ENCODE measurements at regions not wholly inside any gene's neighbourhood (a gene's known extent, or its start where the extent isn't known, plus 50 kb on each side); places are given as distances from the start of the nearest gene placed in this dataset.
"Not testable (repeated sequence)": the region's sequence is repeated elsewhere in the genome, so short reads cannot be mapped to it uniquely, and the experiment has no call there.

DNA sequence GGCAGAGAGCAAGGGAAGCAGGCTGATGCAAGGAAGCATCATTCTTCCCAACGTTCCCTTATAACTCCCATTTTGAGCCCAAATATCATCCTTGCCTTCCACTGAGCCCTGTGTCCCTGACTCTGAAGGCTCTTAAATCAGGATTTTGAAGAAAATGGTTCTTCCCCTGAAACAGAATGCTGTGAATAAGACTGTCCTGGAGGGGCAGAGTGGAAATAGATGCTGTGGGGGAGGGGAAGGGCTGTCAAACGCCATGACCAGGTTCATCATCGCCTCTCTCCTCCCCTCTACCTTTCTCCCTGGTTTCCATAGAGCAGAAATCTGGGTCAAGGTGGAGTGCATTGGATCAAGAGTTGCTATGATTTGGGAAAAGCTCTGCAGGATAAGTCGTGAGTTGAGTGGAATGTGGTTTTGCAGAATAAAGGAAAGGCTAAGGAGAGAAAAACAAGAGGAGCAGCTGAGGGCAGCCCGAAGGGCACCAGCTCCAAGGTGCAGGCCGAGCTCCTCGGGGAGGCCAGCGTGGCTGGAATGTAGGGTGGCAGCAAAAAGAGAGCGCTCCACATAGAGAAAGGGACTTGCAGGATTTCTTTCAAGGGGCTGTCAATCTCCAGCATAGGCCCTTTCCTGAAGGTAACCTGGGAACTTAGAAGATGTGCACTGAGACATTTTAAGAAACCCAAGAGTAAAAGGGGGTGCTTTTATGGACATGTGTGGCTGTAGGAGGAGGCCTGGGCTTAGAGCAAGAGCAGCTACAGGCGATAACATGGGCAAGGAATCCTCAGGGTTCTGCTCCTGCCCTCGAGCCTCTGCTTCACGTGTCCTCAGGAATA is 120.8 kb upstream of the CDYL start:
- no peak for DNase-seq

DNA sequence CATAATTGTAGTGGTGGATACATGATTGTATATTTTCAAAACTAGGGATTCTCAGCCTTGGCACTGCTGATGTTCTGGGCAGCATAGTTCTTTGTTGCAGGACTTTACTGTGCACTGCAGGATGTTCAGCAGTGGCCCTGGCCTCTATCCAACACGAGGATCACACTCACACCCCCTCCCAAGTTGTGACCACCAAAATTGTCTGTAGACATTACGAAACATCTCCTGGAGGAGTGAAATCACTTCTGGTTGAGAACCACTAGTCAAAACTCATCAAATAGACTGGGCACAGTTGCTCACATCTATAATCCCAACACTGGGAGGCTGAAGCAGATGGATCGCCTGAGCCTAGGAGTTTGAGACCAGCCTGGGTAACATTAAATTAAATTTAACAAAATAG is 123.1 kb upstream of the CDYL start:
- no peak for DNase-seq

DNA sequence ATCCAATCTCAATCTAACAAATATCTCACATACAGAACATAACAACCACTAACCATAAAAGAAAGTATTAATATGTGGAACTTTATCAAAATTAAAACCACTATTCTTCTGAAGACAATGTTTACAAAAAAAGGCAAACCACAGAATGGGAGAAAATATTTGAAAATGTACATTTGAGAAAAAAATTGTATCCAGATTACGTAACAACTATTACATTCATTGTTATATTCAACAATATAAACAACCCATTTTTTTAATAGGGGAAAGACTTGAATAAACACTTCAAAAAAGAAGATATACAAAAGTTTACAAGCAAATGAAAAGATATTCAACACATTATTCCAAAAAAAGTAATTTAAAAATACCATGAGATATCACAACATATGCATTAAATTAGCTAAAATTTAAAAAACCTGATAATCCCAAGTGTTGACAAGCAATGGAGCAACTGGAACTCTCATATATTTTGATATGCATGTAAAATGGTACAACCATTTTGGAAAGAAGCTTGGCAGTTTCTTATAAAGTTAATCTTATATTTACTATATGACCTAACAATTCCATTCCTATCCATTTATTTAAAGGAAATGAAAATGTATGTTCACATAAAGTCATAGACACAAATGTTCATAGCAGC is 124.3 kb upstream of the CDYL start:
- no peak for DNase-seq

DNA sequence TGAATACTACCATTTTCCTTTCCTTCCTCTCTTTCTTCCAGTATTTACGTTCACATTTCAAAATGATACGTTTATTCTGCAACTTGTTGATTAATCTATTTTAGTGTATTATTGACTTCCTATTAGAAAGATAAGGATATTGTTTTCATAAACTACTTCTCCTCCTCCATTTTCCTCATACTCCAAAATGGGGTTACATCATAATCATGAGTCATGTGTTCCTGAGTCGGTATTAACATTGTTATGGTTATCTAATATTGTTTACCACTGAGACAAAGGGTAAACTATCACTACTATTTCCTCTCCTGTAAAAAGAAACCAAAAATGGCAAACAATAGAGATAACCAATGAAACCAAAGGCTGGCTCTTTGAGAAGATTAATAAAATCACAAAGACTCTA is 126.5 kb upstream of the CDYL start:
- DNase-seq: no peak

DNA sequence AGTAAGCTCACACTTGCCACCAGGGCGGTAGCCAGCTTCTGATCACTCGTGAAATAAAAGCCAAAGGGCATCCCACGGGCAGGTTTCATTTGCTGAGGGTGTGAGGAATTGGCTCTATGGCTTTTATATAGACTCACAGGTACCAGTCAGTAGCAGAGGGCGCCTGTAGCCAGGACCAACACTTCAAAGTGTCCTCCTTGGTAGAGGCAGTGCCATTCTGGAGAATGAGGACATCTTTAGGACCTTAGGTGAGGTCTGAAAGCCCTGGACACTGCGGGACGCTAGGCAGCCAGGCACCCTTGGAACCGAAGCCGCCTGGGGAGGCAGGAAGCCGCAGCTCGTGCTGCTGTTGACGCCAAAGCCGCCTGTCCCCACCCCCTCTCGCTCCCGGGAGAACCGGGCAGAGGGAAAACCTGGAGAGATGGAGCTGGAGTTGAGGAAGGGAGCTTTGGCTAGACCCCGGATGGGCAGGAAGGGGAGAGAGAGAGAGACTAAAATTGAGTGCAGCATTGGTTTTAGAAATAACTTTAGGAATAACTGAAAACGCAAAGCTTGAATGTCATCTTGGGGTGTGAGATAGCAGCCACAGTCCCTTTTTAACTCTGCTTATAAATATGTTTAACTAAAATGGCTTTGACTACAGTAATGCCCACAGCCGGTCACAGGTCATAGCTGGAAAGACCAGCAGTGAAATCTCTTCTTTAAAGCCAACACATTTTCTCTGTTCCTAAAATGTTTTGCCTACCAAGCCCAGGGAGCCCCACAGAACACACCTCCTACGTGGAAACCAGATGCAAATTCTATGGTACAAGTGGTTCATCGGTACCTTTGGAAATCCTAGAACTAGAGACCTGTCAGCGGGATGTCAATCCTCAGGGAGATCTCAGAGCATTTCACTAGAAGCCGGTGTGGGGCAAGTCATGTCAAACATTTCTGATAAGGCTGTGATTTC is 128.5 kb upstream of the CDYL start:
- peak; percentile 71 for DNase-seq

DNA sequence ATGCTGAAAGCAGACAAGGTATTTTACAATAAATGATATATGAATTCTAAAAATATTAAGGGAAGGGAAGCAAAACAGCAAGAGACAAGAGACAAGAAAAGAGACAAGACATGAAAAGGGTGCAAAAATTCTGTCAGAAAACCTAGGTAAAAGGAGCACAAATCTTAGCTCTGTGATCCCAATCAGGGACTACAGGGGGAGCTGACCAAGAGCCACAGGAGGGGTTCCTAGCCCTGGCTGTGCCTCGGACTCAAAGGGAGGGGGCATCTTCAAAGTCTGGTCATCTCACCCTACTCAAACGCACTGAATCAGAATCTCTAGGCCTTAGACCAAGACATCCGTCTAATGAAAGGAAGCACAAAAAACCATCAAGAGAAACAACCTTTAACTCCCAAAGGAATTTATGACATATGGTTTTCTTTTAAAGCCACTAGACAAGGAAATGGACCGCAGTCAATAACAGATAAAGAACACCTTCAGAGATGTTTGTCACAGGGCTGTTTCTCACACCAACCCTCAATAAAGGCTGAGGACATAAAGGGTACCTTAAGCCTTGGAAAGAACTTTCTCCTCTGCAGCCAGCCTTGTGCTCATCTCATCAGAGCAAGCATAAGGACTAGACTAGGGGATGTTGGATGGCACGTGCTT is 130.4 kb upstream of the CDYL start:
- no peak for DNase-seq

DNA sequence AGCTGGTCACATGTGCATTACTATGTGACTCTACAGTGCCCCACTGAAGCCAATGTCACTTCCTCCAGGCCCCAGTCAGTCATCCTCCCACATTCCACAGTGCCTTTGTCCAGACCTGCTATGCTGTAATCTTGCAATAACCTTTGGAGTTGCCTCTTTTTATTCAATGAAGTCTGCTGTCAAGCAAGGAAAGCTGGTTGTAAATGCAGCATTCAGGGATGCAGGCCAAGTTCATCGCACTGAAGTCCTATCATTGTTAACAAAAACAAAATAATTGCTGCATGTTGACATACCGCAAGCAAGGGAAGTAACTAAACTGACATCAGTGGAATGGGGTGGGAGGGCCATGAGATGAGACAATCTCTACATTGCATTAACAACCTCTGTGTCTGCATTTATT is 131.2 kb upstream of the CDYL start:
- no peak for DNase-seq

DNA sequence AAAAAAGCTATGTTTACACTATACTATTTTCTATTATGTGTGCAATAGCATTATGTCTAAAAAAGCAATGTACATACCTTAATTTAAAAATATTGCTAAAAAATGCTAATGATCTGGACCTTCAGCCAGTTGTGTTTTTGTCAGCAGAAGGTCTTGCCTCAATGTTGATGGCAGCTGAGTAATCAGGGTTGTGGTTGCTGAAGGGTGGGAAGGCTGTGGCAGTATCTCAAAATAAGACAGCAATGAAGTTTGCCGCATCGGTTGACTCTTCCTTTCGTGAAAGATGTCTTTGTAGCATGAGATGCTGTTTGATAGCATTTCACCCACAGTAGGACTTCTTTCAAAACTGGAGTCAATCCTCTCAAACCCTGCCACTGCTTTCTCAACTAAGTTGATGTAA is 134.7 kb upstream of the CDYL start:
- DNase-seq: no peak

DNA sequence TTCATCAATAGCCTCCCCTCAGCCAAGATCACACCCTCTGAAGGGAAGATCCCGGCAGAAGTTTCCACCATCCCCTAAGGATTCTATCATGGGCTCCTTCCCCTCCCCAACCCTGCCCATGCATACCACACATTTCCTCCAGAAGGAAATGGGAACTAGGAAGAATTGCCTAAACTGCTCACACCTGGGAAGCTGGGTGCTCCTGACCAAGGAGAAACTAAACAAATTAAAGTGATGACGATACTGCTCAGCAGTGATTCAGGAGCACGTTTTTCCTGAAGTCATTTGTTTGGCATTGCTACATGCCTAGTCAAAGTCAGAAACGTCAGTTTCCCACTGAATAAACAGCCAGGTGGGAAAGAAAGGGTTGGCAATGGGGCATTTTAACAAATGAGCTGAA is 136.1 kb upstream of the CDYL start:
- DNase-seq: no peak

DNA sequence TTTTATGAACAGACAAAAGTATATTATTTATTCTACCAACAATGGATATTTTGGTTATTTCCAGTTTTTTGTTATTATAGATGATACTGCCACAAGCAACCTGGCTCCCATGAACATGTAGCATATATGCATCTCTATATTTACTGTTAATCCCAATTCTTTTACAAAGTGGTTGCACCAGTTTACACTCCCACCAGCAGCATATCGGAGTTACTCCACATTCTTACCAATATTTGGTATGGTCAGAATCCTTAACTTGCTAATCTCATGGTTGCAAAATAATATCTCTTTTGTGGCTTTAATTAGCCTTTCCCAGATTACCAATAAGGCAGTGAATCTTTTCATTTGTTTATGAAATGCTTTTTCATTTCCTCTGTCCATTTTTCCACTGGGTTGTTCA is 137.6 kb upstream of the CDYL start:
- no peak for DNase-seq

DNA sequence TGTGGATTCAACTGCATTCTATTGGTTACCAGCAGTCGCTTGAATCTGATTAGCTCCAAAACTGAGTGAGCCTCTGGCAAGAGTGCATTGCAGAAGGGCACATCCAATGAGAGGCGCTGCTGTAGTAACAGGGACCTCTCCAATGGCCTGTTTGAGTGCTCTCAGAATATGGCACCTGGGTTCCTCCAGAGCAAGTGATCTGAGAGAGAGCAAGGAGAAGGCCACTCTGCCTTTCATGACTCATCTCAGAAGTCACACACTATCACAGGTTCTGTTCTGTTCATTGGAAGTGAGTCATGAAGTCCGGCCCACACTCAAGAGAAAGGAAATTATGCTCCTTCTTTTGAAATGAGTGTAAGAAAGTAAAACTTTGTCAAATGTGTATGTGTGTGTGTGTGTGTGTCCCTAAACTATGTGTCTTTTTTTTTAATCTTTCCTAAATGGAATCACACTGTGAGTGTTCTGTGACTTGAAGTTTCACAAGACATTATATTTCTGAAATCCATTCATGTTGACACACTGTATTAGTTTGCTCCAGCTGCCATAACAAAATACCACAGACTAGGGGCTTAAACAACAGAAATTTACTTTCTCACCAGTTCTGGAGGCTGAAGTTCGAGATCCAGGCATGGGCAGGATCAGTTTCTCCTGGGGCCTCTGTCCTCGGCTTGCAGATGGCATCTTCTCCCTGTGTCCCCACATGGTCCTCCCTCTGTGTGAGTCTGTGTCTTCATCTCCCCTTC is 138.3 kb upstream of the CDYL start:
- no peak for DNase-seq

DNA sequence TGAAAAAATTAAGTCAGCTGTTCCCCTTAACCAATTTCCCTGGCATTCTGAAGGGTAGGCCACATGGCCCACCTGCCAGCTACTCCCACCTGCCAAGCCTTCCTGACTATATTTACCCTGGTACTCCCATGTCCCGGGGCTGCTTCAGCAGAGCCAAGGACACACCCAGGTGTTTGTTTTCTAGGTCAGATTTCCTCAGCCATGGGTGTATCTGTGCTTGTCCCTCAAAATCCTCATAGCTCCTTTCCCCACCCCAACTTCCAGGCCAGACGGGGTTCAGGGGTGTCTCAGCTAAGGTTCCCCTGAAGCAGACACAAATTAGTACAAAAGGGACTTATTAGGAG is 139.4 kb upstream of the CDYL start:
- DNase-seq: no peak

DNA sequence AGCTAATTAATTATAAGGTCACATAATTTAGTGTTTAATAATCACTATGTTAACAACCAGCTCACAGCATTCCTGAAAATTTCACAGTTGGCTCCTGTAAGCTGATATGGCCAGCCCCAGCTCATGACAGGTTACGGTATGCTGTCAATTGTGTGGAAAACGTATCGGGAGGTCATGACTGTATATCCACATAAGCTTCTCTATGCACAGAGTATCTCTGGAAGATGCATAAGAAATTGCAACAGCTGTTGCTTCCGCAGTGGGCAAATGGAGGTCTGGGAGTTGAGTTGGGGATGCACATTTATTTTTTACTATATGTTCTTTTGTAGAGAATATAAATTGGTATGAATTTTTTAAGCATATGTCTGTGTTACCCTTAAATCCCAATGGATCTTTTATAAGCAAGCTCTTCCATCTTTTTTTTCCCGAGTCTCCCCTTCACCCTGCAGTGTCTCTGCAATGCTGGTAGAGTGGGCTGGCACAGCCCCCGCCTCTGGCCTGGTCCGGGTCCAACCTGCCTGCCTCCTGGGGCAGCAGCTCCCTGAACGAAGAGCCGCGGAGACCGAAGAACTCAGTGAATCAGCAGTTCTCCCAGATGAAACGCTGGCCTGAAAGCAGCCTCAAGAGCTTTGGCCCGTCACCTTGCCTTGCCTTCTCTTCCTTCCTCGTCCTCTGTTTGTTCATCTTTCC is 139.9 kb upstream of the CDYL start:
- no peak for DNase-seq

DNA sequence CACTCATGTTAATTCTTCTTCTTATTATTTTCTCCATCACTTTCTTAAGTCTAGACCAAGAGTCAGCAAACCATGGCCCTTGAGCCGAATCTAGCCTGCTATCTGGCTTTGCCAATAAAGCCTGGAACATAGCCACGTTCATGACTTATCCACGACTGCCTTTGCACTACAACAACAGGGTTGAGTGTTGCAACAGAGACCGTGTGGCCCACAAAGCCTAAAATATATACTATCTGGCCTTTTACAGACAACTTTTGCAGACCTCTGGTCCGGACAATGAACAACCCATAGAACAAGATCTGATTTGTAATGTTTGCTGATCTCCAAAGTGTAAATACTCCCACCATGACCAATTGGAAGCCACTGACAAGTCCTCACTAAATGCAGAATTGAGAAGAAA is 140.5 kb upstream of the CDYL start:
- no peak for DNase-seq

DNA sequence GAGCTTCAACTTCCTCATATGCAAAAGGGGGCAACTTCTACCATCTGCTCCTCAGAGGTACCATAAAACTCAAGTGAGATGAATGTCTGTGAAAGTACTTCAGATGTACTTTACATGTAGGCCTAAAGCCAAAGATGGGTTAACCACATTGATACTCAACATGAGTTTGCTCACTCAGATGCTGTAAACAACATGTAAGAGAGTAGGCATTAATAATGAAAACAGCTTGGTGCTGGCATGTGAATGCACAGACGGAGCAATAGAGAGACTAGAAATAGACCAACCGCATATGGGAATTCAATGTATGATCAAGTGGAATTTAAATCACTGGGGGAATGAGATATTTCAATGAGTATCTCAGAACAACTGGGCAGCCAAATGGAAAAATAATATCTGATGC is 143.8 kb upstream of the CDYL start:
- DNase-seq: no peak

DNA sequence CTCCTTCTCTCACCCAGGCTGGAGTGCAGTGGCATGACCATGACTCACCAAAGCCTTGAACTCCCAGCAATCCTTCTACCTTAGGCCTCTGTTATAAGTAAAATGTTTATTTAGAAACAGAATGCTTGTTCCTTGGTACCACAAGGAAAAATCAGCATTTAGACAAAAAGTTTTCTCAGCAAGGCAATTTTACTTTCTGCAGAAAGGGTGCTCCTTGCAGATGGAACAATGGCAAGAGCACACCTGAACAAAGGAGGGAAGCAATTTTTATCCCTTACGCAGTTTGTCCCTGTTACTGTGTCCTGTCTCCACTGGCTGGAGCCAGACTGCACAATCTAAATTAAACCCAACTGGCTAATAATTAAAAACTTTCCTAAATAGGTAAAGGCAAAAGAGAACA is 146.4 kb upstream of the CDYL start:
- DNase-seq: not testable (repeated sequence)

DNA sequence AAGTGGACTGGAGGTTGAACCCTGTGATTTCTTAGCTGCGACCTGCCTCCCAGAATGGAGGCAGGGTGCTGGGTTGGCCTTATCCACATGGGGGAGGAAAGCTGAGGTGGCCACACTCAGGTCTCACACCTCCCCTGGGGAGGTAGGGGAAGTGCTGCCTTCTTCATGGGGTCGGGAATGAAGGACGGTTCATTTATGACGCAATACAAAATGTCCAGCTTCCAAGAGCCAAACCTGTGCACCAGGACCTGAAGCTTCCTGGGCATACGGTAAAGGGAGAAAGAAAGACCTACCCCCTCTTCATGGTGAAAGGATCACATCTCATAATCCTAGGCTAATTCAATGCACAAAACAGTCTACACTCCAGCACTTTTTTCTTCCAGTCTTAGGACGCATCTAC is 150.6 kb upstream of the CDYL start:
- no peak for DNase-seq

DNA sequence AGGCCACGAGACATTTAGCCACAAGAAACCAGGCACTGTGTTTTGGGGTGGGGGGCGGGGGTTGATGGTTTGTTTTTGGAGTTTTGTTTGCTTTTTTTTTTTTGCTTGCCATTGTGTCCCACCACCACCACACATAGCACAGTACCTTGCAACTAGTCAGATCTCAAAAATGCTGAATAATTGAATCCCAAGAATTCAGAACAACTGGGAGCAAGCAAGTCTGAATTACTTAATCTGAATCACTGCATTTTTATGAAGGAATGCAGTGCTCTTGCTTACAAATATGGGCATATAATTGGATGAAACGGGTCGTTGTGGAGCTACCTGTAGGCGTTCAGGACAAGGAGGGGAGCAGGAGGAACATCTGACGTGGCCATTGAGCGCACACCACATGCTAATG is 151.5 kb upstream of the CDYL start:
- no peak for DNase-seq

DNA sequence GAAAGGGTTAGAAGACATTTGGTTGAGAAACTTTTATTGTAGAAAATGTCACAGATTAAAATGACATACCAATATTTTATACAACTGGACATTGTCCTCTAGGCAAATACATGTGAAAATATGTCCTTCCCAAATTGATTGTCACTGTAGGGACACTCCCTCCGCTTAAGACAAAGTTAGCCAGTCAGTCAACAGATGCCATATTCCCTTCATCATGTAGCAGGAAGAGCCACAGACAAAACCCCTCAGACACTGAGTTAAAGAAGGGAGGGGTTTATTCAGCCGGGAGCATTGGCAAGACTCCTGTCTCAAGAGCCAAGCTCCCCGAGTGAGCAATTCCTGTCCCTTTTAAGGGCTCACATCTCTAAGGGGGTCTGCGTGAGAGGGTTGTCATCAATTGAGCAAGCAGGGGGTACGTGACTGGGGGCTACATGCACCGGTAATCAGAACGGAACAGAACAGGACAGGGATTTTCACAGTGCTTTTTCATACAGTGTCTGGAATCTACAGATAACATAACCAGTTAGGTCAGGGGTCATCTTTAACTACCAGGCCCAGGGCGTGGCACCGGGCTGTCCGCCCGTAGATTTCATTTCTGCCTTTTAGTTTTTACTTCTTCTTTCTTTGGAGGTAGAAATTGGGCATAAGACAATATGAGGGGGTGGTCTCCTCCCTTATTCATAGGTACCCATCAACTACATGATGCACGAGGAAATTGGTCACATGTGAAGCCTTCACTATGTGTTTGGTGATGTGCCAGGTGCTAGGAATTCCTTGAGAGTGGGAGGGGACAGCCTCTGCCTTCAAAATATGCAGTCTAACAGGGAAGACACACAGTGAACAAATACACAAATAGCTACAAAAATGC is 155.7 kb upstream of the CDYL start:
- no peak for DNase-seq

DNA sequence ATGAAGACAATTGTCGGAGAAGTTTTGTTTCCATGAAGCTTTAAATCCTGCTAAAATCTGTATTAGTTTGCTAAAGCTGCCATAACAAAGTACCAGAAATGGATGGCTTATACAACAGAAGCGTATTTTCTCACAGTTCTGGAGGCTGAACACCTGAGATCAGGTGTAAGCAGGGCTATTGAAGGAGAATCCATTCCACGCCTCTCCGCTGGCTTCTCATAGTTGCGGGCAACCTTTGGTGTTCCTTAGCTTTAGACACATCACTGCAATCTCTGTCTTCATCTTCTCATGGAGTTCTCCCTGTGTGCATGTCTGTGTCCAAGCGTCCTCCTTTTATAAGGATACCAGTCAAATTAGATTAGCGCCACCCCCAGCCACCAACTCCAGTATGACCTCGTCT is 159.9 kb upstream of the CDYL start:
- DNase-seq: no peak

DNA sequence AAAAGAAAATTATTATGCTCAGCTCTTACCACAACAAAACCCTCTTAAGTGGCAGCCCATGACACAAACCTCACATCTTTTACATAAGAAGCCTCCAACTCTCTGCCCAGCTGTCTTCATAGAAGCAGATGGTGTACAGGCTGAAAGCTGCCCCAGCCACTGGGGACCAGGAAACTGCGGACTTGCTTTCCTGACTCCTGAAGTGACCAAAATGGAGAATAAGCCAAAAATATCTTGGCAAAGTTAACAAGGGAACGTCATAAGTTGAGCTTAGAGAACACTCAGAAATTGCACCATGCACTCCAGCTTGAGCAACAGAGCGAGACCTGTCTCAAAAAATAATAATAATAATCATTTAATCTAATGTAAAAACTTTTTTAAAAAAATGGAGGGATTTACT is 160.3 kb upstream of the CDYL start:
- peak; percentile 45 for DNase-seq

Data from hindlimb muscle (tissue), 1 donor.